HFF-Myc (cell line): ENCODE measurements at regions not wholly inside any gene's neighbourhood (a gene's known extent, or its start where the extent isn't known, plus 50 kb on each side); places are given as distances from the start of the nearest gene placed in this dataset.

Experiments
- DNase-seq: peaks from one replicate; pipeline ENCODE4 v3.0.0-alpha.2; 2011; ENCODE audit warnings: low read depth; ENCODE audit errors: extremely low read depth
- H3K4me3 ChIP-seq: replicated peaks from 2 replicates; pipeline ENCODE4 v1.5.1; 2011; ENCODE audit warnings: low read depth, mild to moderate bottlenecking, control low read depth, low read length
- TF ChIP-seq, protein P1 (sequence below): IDR thresholded peaks from 2 replicates; pipeline ENCODE4 v1.5.1; 2012; ENCODE audit warnings: mild to moderate bottlenecking, low read depth, low read length, control low read depth; ENCODE audit errors: missing control alignments

DNA sequence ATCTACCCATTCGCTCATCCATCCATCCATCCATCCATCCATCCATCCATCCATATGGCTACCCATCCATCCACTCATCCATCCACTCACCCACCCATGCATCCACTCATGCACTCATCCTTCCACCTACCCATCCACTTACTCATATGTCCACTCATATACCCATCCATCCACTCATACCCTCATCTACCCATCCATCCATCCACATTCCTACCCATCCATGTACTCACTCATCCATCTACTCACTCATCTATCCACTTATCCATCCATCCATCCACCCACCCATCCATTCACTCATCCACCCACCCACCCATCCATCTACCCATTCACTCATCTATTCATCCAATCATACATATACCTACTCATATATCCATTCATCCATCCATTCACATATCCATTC is 112.0 kb downstream of the RBFOX3 start:
- TF ChIP-seq, protein P1, sequence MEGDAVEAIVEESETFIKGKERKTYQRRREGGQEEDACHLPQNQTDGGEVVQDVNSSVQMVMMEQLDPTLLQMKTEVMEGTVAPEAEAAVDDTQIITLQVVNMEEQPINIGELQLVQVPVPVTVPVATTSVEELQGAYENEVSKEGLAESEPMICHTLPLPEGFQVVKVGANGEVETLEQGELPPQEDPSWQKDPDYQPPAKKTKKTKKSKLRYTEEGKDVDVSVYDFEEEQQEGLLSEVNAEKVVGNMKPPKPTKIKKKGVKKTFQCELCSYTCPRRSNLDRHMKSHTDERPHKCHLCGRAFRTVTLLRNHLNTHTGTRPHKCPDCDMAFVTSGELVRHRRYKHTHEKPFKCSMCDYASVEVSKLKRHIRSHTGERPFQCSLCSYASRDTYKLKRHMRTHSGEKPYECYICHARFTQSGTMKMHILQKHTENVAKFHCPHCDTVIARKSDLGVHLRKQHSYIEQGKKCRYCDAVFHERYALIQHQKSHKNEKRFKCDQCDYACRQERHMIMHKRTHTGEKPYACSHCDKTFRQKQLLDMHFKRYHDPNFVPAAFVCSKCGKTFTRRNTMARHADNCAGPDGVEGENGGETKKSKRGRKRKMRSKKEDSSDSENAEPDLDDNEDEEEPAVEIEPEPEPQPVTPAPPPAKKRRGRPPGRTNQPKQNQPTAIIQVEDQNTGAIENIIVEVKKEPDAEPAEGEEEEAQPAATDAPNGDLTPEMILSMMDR, result no peak
- no peak overlapping the region for H3K4me3 ChIP-seq
- no peak for DNase-seq

DNA sequence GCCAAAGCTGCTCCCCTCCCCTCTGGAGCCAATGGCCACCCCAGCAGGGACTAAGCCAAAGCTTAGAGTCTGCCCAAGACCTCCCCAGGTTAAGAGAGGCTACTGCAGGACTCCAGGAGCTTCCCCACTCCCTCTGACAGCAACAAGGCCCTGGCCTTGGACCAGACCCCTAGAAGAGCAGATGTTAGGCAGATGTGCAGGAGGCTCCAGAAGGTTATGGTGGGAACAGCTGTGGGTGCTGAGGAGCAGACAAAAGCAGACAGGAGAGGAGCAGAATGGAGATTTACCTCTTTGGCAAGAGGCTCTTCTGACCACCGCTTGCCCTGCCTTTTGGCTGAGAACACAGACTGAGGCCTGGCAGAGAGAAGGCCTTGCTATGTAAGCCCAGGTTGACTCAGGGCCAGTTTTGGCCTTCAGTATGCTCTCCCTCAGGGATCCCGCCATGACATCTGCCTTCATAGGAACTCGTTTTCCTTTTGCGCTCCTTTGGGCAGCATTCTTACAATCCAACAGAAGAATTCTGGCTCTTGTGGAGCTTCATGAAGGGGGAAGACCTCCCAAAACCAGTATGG is 113.0 kb downstream of the RBFOX3 start:
- no peak overlapping the region for H3K4me3 ChIP-seq
- no peak for DNase-seq
- TF ChIP-seq, protein P1, result no peak

GRCh38 chr17:79496422-79497005 is 114.3 kb downstream of the RBFOX3 start:
- TF ChIP-seq, protein P1, result no peak

GRCh38 chr17:79495665-79496064 is 115.2 kb downstream of the RBFOX3 start:
- TF ChIP-seq, protein P1, result no peak
- H3K4me3 ChIP-seq, result no peak overlapping the region

More at GRCh38 chr17:79496422-79497005, 114.3 kb downstream of the RBFOX3 start:
- no peak for DNase-seq
- no peak overlapping the region for H3K4me3 ChIP-seq

DNA sequence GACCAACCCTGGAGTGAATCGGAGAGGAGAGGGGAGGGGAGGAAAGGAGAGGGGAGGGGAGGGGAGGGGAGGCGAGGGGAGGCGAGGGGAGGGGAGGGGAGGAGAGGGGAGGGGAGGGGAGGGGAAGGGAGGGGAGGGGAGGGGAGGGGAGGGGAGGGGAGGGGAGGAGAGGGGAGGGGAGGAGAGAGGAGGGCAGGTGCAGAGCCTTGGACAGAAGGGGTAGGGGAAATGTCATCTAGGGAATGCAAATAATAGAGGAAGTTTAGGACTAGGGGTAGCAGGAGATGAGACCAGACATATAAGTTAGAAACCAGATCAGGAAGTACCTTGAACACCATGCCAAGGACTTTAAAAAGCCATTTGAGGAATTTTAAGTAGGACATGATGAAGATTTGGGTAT is 119.8 kb downstream of the RBFOX3 start:
- TF ChIP-seq, protein P1, result no peak
- no peak overlapping the region for H3K4me3 ChIP-seq
- no peak for DNase-seq

More at GRCh38 chr17:79495665-79496064, 115.2 kb downstream of the RBFOX3 start:
- DNase-seq, result no peak

DNA sequence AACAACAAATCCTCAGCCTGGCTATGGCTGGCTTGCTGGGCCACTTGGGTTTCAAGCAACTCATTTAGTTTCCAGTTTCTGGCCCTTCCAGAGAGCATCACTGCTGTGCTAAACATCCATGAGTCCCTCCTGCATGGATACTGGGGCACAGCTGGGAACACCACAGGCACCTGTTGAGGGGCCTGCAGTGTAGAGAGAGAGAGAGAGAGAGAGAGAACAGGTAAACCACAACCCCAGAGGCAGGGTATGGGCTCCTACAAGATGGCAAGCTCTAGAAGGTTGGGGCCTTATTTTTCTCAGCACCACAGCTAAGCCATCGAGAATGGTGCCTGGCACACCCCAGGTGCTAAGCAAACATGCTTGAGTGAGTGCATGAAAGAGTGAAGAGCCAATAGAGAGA is 120.3 kb downstream of the RBFOX3 start:
- TF ChIP-seq, protein P1, result no peak
- no peak overlapping the region for H3K4me3 ChIP-seq
- no peak for DNase-seq
